Endodermal cell (in vitro differentiated cells): ENCODE measurements at regions not wholly inside any gene's neighbourhood (a gene's known extent, or its start where the extent isn't known, plus 50 kb on each side); places are given as distances from the start of the nearest gene placed in this dataset.
"Not testable (repeated sequence)": the region's sequence is repeated elsewhere in the genome, so short reads cannot be mapped to it uniquely, and the experiment has no call there.

Source experiments
- DNase-seq: peaks from one replicate; pipeline ENCODE4 v3.0.0-alpha.2; 2017
- H3K27ac ChIP-seq: 2 replicates; pipeline ENCODE4 v1.5.1; 2013; ENCODE audit warnings: mild to moderate bottlenecking, low read depth, low read length, moderate library complexity
- H3K27me3 ChIP-seq: 2 replicates; pipeline ENCODE4 v1.6.1; 2013; ENCODE audit warnings: mild to moderate bottlenecking, low read length, moderate library complexity; ENCODE audit not compliant: insufficient read depth, control insufficient read depth, poor library complexity, severe bottlenecking
- H3K36me3 ChIP-seq: 2 replicates; pipeline ENCODE4 v1.7.0; 2013; ENCODE audit warnings: mild to moderate bottlenecking, low read length, moderate library complexity; ENCODE audit not compliant: control insufficient read depth, insufficient read depth
- H3K4me1 ChIP-seq: one replicate; pipeline ENCODE4 v1.7.0; 2013; ENCODE audit warnings: low read length; ENCODE audit not compliant: control insufficient read depth, insufficient read depth
- H3K4me3 ChIP-seq: 2 replicates; pipeline ENCODE4 v1.5.1; 2013; ENCODE audit warnings: mild to moderate bottlenecking, low read length, moderate library complexity
- H3K9ac ChIP-seq: 2 replicates; pipeline ENCODE4 v1.6.1; 2013; ENCODE audit warnings: mild to moderate bottlenecking, low read length, moderate library complexity; ENCODE audit not compliant: poor library complexity, severe bottlenecking; ENCODE audit errors: extremely low read depth
- H3K9me3 ChIP-seq: 2 replicates; pipeline ENCODE4 v1.6.1; 2013; ENCODE audit warnings: mild to moderate bottlenecking, low read length, moderate library complexity; ENCODE audit not compliant: control insufficient read depth
- H3K27ac Mint-ChIP-seq: 2 replicates; pipeline ENCODE4 v1.8.0; 2020; ENCODE audit warnings: mixed read lengths
- H3K27me3 Mint-ChIP-seq: 2 replicates; pipeline ENCODE4 v1.8.0; 2021; ENCODE audit warnings: mild to moderate bottlenecking, mixed read lengths; ENCODE audit not compliant: insufficient read depth
- H3K36me3 Mint-ChIP-seq: 2 replicates; pipeline ENCODE4 v1.8.0; 2020; ENCODE audit warnings: low read depth, mixed read lengths
- H3K4me1 Mint-ChIP-seq: 2 replicates; pipeline ENCODE4 v1.8.0; 2020; ENCODE audit warnings: mixed read lengths
- H3K4me3 Mint-ChIP-seq: 2 replicates; pipeline ENCODE4 v1.8.0; 2020; ENCODE audit warnings: mild to moderate bottlenecking, moderate library complexity, mixed read lengths
- H3K9me3 Mint-ChIP-seq: 2 replicates; pipeline ENCODE4 v1.8.0; 2020; ENCODE audit warnings: mild to moderate bottlenecking, mixed read lengths
- CTCF ChIP-seq: fragments of 200-600 bp; sonication (generic); conservative IDR thresholded peaks from 2 replicates; pipeline ENCODE4 v1.5.0; 2021; ENCODE audit warnings: antibody characterized with exemption, mild to moderate bottlenecking
- WGBS, 2 experiments: methylation state at CpG; one replicate each; pipeline versions ENCODE4 v1.1.5 to v1.1.7; 2013; ENCODE audit warnings: missing lambda C conversion rate in 2 of 2, mixed read lengths in 1 of 2; ENCODE audit not compliant: insufficient coverage in 1 of 2, insufficient read length in 1 of 2; 5-methylcytosine and 5-hydroxymethylcytosine counted together

DNA sequence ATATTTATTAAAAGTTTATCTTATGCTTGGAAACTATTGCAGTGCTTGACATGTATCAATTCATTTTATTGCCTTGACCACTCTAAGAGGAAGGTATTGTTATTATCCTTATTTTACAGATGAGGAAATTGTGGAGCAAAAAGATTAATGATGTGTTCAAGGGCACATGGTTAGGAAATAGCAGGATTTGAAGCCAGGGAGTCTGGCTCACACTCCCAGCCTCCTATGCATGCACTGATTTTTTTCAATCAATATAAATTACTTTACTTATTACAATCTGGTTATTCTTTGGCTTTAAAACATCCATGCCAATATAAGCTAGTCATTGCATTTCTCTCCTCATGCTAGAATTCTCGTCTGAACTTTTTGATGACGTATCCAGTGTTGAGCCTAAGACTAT lies 94.2 kb upstream of the TBX5 start:
- no peak overlapping the region for H3K27ac ChIP-seq
- Mint-ChIP-seq H3K9me3 (no peaks in the 10 kb centered on the region), H3K27me3 (peaks cover 90% of the 10 kb centered on the region), H3K36me3 (no peaks in the 10 kb centered on the region), H3K27ac (no peak overlapping the region), H3K4me1 (peaks cover 8% of the 10 kb centered on the region), H3K4me3 (no peak overlapping the region)
- TF ChIP-seq CTCF, result no peak
- H3K4me1 ChIP-seq, result peaks cover 6% of the 10 kb centered on the region
- WGBS, 2 experiments, result 74 to 77% methylated on average over 2 of the region's 2 CpGs
- no peaks in the 10 kb centered on the region for H3K36me3 ChIP-seq
- DNase-seq, result no peak
- H3K27me3 ChIP-seq, result peaks cover 99% of the 10 kb centered on the region
- H3K9me3 ChIP-seq, result no peaks in the 10 kb centered on the region
- H3K4me3 ChIP-seq, result no peak overlapping the region
- no peak overlapping the region for H3K9ac ChIP-seq

- H3K4me3 ChIP-seq, result no peak overlapping the region
- peaks cover 99% of the 10 kb centered on the region for H3K27me3 ChIP-seq
- H3K9ac ChIP-seq, result no peak overlapping the region
- no peaks in the 10 kb centered on the region for H3K36me3 ChIP-seq
- Mint-ChIP-seq H3K27ac (no peak overlapping the region), H3K4me3 (no peak overlapping the region), H3K4me1 (peaks cover 8% of the 10 kb centered on the region), H3K9me3 (no peaks in the 10 kb centered on the region), H3K36me3 (no peaks in the 10 kb centered on the region), H3K27me3 (peaks cover 89% of the 10 kb centered on the region)
- DNase-seq, result no peak
- no peak for TF ChIP-seq CTCF
- H3K9me3 ChIP-seq, result no peaks in the 10 kb centered on the region
- H3K27ac ChIP-seq, result no peak overlapping the region
- WGBS, 2 experiments, result 83 to 92% methylated on average over 4 to 5 of the region's 5 CpGs
- peaks cover 6% of the 10 kb centered on the region for H3K4me1 ChIP-seq
Measured at GRCh38 chr12:114499338-114499737, 93.4 kb upstream of the TBX5 start.

DNA sequence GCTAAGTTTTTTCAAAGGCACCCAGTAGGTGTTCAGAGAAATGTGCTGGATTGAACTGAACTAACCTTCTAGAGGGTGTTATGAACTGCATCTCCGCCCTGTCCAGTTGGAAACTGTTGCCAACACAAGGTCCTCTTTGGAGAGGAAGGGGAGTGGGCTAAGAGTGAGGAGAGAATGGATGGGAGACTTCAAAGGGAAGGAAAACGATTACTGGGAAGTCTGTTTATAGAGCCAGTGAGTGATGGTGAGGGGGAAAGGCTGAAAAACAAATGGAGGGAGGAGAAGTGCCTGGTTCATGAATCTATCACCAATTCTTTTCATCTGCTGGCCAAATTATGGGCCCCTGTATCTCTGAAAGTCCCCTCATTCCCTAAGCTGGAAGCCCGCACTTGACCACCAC lies 86.0 kb upstream of the TBX5 start:
- no peaks in the 10 kb centered on the region for H3K36me3 Mint-ChIP-seq
- H3K27me3 Mint-ChIP-seq, result peaks cover 78% of the 10 kb centered on the region
- Histone ChIP-seq H3K4me1 (no peaks in the 10 kb centered on the region), H3K27me3 (peaks cover 90% of the 10 kb centered on the region), H3K27ac (no peak overlapping the region), H3K36me3 (no peaks in the 10 kb centered on the region), H3K4me3 (no peak overlapping the region), H3K9me3 (no peaks in the 10 kb centered on the region), H3K9ac (no peak overlapping the region)
- DNase-seq, result no peak
- no peak overlapping the region for H3K4me3 Mint-ChIP-seq
- H3K9me3 Mint-ChIP-seq, result no peaks in the 10 kb centered on the region
- H3K27ac Mint-ChIP-seq, result no peak overlapping the region
- no peaks in the 10 kb centered on the region for H3K4me1 Mint-ChIP-seq
- TF ChIP-seq CTCF, result no peak
- 65 to 77% methylated on average over 3 of the region's 3 CpGs for WGBS, 2 experiments

DNA sequence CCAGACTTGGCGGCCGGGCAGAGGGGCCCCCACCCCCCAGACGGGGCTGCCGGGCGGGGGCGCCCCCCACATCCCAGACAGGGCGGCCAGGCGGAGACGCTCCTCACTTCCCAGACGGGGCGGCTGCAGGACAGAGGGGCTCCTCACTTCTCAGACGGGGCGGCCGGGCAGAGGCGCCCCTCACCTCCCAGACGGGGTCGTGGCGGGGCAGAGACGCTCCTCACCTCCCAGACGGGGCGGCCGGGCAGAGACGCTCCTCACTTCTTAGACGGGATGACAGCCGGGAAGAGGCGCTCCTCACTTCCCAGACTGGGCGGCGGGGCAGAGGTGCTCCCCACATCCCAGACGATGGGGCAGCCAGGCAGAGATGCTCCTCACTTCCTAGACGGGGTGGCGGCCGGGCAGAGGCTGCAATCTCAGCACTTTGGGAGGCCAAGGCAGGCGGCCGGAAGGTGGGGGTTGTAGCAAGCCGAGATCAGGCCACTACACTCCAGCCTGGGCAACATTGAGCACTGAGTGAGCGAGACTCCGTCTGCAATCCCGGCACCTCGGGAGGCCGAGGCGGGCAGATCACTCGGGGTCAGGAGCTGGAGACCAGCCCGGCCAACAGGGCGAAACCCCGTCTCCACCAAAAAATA lies 79.0 kb upstream of the TBX5 start:
- H3K27ac Mint-ChIP-seq, H3K9me3 Mint-ChIP-seq, H3K27ac ChIP-seq, DNase-seq, H3K4me1 Mint-ChIP-seq, H3K36me3 ChIP-seq, H3K36me3 Mint-ChIP-seq, H3K4me3 ChIP-seq, H3K4me3 Mint-ChIP-seq, H3K9me3 ChIP-seq, H3K9ac ChIP-seq, H3K4me1 ChIP-seq: not testable (repeated sequence)
- peaks cover 73% of the 10 kb centered on the region for H3K27me3 Mint-ChIP-seq
- WGBS, 2 experiments, result 87 to 94% methylated on average over 3 to 41 of the region's 45 CpGs
- peaks cover 66% of the 10 kb centered on the region for H3K27me3 ChIP-seq
